ENCODE measurements at regions not wholly inside any gene's neighbourhood (a gene's known extent, or its start where the extent isn't known, plus 50 kb on each side); places are given as distances from the start of the nearest gene placed in this dataset.

DNA sequence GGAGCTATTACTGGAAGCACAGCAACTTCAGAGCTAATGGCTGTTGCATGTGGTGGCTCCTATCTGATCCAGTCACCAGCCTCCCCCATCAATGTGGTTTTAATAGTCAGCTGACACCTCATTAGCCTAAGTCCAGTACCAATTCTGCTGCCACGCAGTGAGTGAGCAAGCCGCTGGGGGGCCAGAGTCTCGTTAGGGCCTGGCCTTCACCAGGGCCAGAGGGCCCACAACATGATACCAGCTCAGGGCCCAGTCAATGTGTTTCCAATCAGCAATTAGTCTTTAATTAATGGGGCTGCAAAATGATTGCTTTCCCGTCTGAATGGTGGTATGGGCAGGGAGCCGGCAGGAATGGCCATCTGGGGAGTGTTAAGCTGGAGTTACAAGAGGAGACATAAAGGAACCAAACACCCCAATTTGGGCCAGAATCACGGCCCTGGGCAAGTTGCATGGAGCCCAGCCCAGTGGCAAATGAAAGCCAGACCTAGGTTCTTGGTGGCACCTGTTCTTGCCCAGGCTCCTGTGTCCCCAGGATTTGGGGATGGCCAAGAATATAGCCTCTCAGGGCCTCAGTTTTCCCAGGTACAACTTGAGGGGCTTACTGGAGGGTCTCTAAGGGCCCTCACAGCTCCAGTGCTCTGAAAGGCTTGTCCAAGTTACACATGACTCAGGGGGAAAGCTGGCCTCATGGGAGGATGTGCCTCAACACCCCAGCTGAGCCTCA, 119.2 kb downstream of the EFNB1 start:
- no peak overlapping the region for H3K4me3 ChIP-seq (ENCODE audit: low read depth, low read length)
- TF ChIP-seq, protein P1, sequence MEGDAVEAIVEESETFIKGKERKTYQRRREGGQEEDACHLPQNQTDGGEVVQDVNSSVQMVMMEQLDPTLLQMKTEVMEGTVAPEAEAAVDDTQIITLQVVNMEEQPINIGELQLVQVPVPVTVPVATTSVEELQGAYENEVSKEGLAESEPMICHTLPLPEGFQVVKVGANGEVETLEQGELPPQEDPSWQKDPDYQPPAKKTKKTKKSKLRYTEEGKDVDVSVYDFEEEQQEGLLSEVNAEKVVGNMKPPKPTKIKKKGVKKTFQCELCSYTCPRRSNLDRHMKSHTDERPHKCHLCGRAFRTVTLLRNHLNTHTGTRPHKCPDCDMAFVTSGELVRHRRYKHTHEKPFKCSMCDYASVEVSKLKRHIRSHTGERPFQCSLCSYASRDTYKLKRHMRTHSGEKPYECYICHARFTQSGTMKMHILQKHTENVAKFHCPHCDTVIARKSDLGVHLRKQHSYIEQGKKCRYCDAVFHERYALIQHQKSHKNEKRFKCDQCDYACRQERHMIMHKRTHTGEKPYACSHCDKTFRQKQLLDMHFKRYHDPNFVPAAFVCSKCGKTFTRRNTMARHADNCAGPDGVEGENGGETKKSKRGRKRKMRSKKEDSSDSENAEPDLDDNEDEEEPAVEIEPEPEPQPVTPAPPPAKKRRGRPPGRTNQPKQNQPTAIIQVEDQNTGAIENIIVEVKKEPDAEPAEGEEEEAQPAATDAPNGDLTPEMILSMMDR (IDR thresholded peaks at IDR 0.05; ENCODE audit: insufficient read depth, low read depth, low read length): no peak
- no peak for DNase-seq (ENCODE audit: low read depth)

DNA sequence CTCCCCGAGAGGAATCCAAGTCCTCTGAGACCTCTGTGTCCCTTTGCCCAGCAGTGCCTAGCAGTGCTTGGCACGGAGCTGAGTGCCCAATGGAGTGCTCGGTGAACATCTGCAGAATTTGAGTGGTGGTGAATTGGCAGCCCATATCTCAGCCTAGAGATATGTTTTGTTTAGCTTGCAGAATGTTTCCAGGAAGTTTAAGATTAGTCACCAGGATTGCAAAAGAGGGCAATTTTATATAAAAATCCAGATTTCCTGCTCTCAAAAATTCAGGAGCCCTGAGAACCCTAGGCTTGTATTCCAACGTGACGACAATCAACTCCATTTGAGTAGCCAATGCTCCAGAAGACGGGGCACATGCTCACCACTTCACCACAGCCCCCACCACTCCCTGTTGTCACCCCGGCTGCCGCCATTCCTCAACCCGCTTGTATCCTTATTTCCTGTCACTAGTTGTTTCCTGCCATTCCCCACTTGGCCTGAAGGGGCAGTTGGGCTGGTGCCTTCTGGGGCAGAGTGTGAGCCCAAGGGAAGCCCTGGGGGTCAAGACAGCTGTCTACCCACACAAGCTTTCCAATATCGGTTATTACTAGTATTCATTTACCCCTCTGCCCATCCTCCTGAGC, 116.9 kb downstream of the EFNB1 start:
- TF ChIP-seq, protein P1 (IDR thresholded peaks at IDR 0.05; ENCODE audit: insufficient read depth, low read depth, low read length): peak; percentile 45
- H3K4me3 ChIP-seq (ENCODE audit: low read depth, low read length): no peak overlapping the region
- DNase-seq (ENCODE audit: low read depth): peak; percentile 63

DNA sequence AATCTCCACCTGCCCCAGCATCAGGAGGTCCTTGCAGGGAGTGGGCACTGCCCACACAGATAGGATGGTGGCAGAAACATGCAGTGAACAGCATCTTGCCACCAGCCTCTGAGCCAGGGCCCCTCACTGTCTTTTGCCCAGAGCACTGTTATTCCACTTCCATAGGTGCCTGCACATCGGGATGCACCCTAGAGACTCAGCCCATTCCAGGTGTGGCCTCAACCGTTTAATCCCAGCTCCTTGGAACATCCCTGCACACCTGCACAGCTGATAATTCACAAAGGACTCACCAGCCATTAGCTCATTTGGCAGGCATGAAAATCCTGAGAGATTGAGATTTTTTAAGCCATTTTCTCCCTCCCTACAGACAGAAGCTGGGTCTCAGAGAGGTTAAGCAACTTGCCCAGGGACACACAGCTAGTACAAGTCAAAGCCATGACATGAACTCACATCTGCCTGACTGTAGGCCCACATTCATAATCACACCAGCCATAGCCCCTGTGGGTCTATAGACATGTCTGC, 116.3 kb downstream of the EFNB1 start:
- TF ChIP-seq, protein P1 (IDR thresholded peaks at IDR 0.05; ENCODE audit: insufficient read depth, low read depth, low read length): no peak
- no peak for DNase-seq (ENCODE audit: low read depth)
- H3K4me3 ChIP-seq (ENCODE audit: low read depth, low read length): no peak overlapping the region

DNA sequence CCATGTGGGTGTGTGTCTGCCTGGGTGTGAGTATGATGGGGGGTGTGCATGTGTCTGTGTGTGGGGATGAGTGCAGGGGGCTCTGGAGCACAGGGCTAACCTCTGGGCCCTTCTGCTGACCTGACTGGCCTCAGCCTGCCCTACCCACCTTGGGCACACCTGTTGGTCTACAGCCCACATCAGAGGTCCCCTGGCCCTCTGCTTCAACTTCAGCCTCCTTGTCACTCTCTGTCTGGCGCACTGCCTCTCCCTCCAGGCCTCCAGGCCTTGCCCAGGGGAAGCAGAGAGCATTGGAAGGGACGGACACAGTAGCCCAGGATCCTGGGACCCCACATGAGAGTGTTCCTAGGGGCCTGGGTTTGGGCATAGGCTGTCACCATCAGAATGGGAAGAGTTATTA, 115.4 kb downstream of the EFNB1 start:
- DNase-seq (ENCODE audit: low read depth): no peak
- H3K4me3 ChIP-seq (ENCODE audit: low read depth, low read length): no peak overlapping the region
- TF ChIP-seq, protein P1 (IDR thresholded peaks at IDR 0.05; ENCODE audit: insufficient read depth, low read depth, low read length): no peak

DNA sequence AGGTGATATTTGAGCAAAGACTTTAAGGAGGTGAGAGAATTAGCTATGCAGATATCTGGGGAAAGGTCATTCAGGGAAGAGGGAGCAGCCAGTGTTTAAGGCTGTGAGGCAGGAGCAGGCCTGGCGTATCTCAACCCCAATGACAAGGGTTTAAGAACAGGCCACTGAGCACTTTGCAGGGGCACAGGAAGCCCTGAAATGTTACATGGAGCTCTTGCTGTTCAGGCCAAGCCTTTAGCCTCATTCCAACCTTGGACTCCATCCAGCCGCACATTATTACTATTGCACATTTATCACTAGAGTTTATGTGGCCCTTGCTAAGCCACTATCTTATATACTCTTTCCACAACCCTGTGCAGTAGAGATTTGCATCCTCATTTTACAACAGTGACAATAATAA, 114.0 kb downstream of the EFNB1 start:
- H3K4me3 ChIP-seq (ENCODE audit: low read depth, low read length): no peak overlapping the region
- DNase-seq (ENCODE audit: low read depth): peak; percentile 32
- TF ChIP-seq, protein P1 (IDR thresholded peaks at IDR 0.05; ENCODE audit: insufficient read depth, low read depth, low read length): no peak

DNA sequence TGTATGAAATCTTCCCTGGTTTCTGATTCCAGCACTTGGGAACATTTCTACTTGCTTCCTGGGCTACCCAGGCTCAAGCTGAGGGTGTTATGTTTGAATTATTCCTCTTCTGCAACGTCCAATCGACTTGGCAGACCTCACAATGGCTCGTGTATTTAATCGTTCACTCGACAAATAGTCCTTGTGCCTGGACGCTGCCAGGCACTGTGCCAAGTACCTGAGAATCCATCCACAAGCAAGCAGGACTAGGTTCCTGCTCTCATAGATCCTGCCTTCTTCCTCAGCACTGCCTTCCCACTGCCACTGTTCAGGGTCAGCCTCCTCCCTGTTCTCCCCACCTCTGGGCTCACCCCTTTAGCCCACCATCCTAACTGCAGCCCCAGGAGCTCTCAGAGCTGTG, 113.3 kb downstream of the EFNB1 start:
- DNase-seq (ENCODE audit: low read depth): no peak
- TF ChIP-seq, protein P1 (IDR thresholded peaks at IDR 0.05; ENCODE audit: insufficient read depth, low read depth, low read length): no peak
- no peak overlapping the region for H3K4me3 ChIP-seq (ENCODE audit: low read depth, low read length)

Data from fibroblast of villous mesenchyme (primary cell).